HG02884 (cell line): ENCODE measurements at regions not wholly inside any gene's neighbourhood (a gene's known extent, or its start where the extent isn't known, plus 50 kb on each side); places are given as distances from the start of the nearest gene placed in this dataset.
"Not testable (repeated sequence)": the region's sequence is repeated elsewhere in the genome, so short reads cannot be mapped to it uniquely, and the experiment has no call there.

Experiments
- ATAC-seq: cut with Tn5 transposase; IDR thresholded peaks from one replicate; pipeline ENCODE4 v1.9.1; 2021; ENCODE audit warnings: mild to moderate bottlenecking, moderate library complexity; ENCODE audit not compliant: unreplicated experiment

DNA sequence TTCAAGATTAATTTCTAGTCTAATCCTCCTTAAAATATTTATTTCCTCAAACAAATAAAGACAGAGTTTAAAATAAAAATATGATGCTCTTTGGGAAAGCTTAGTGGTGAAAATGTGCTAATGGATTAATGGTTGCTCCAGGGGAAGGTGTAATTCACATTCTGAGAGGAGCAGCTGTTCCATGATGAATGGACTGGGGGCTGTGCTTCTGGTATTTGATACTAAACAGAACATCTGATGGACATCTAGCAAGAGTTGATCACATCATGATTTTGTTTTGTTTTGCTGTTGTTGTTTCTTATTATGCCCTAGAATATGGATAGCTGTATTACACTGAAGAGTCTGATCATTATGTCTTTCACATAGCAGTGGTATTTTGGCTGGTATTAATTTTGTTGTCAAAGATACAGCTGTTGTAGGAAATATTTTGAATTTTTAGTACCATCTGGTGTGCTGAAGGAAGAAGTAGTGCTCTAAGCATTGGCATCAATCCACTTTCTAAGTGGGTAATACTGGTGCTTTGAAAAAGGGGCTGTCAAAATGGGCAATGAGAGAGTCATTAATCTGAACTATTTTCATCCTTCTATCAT lies 296.4 kb downstream of the ADAMTS20 start:
- ATAC-seq = no peak

DNA sequence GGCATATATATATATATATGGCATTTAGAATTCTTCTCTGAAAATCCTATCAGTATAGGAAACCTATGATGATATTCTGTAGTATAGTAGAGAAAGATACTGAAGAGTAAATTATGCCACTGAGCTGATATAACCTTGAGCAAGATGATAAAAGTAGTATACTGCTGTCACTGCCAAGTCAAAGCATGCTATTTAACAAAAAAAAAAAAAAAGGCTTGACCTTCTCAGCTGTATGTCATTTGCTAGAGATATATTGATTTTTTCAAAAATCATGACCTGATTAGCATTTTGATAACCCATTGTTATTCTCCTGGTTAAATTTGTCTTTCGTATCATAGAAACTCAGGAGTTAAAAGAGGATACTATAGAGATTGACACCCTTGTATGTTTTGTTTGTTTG lies 299.4 kb downstream of the ADAMTS20 start:
- no peak for ATAC-seq

DNA sequence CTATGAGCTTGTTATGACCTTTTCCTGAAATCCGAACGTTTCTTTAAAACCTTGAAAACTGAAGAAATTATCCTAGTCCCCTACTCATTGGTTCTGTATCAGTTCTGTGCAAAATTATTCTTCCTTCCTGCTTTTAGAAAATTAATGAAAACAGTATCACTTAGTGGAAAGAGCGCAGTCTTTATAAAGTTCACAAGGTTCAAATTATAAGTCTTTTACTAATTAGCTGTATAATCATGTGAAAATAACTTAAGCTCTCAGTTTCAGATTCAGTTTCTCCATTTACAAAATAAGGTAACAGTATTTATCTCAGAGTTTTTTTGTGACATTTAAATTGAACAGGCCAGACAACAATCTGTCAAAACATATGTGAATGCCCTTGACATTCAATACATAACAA lies 306.1 kb downstream of the ADAMTS20 start:
- no peak for ATAC-seq

- ATAC-seq = no peak
Observed at GRCh38 chr12:43241986-43242385, 310.0 kb downstream of the ADAMTS20 start.

- ATAC-seq = no peak
Observed at GRCh38 chr12:43238281-43238680, 313.7 kb downstream of the ADAMTS20 start.

DNA sequence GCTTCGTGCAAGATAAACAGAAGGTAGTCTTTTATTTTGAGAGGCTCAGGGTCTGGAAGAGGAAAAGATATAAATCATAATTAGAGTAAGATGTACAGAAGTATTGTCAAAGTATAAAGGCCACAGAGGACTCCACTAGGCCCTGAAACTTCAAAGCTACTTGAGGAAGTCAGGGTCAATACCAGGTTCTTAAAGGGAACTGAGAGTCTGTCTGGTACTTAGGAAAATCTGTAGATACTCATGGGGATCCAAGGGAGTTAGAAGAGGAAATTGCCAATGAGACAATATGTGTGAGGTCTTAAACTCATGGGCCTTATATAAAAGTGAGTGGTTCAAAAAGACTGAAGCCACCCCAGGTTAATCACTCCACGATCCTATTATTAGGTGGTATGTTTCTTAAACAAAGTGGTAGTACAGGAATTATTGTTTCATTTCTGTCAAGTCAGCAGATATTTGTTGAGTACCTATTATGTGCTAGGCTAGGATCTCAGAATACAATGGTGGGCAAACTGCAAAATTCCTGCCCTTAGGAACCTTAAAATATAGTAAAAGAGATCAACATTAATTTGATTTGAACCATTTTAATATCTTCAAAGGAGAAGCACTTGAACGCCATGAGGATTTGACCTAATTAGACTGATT lies 314.6 kb downstream of the ADAMTS20 start:
- no peak for ATAC-seq

GRCh38 chr12:43235721-43236120 lies 316.3 kb downstream of the ADAMTS20 start:
- ATAC-seq = no peak

- ATAC-seq = no peak
Observed at GRCh38 chr12:43233861-43234260, 318.1 kb downstream of the ADAMTS20 start.

DNA sequence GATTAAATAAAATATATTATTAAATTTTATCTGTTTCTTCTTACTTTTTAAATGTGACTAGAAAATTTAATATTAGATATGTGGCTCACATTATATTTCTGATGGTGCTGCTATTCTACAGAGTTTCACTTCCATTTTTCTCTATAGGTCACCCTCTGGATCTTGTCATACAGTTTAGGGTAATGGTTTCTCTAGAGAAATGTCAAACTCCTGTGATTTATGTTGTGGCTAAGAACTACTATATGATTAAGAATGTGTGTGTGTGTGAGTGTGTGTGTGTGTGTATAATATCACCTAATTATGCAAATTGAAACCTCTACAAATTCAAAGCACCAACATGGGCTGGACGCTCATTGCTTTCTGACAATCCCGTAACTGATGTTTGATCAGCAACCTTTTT lies 325.9 kb downstream of the ADAMTS20 start:
- ATAC-seq = no peak

- ATAC-seq = not testable (repeated sequence)
Observed at GRCh38 chr12:43224190-43224805, 327.7 kb downstream of the ADAMTS20 start.

DNA sequence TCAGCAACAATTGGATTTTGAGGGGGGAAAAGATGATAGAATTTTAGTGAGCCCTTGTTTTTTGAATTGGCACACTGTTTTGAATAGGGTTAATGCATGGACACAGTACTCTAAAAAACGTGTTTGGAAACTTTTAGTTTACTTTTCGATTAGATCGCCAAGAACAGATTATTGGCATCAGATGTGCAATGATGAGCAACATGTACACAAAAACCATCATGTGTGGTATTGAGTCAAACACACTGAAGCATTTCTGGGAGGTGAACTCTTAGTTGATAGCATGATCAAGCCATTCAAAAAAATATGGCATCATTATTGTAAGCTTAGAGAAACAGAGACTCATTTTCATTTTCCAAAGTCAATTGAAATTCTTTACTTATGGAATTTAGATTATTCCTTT lies 329.2 kb downstream of the ADAMTS20 start:
- no peak for ATAC-seq

GRCh38 chr12:43221216-43221615 lies 330.8 kb downstream of the ADAMTS20 start:
- ATAC-seq = no peak

- ATAC-seq = no peak
Observed at GRCh38 chr12:43216490-43216889, 335.5 kb downstream of the ADAMTS20 start.

DNA sequence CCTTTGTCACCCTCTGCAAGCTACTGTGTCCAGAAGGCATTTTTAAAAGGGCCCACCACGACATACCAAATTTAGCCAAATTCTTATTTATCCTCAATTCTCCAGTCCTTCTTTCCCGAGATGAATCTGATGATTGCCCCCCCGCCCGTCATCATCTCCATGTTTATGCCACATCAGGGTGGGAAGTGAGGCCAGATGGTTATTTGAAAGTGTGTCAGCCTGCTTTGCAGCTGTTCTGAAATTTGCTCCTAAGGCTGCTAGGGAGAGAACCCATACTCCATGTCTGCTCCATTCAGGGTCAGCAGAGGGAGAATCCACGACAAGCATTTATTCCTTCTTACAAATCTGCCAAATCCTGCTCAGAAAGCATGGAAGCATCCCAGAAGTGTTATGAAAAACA lies 337.8 kb downstream of the ADAMTS20 start:
- no peak for ATAC-seq

DNA sequence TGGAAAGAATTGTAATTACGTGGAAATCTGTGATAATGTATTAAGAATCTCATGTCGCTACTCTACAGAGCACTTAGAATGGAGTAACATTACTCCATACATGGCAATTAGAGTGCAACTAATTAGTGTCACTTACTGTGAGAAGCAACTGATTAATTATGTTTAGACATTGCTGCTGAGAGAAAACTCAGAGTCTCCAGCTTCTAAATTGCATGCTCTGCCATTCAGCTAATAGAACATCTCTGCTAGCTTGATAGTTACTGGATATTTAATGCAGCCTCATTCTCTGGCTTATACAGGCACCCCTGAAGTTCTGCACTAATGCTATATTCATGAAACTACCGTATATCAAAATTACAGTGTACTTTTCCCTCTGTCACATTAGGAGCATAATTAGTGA lies 338.4 kb downstream of the ADAMTS20 start:
- no peak for ATAC-seq

DNA sequence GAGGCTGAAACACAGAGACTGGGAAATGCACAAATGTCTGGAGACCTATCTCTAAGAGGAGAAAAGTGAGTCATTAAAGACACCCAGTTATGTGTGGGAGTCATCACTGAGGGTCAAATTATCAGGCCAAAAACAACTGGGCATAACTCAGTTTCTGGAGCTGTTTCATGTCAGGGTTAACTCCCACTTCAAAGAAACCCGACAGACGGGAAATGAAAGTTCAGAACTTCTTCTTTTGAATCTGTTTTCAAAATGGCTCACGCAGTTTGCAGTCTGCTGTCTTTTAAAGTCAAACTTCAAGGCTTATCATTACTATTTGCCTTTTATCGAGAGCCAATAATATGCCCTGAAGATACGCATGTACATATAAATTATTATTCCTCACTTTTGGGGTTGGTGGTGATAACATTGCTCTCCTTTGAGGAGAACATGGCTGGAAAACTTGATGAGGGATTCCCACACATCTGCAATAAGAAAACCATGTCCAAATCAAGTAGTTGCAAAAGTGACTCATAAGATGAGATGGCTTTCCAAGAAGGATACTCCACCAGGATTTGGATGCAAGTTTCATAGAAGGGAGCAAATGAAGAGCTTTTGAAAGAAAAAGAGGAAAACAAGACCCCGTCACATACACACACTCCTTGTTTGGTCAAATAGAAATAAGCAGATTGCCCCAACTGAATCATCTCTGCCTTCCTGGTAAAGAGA lies 341.4 kb downstream of the ADAMTS20 start:
- peak; percentile 99 for ATAC-seq

- ATAC-seq = no peak
Observed at GRCh38 chr12:43208627-43209026, 343.4 kb downstream of the ADAMTS20 start.

- no peak for ATAC-seq
Observed at GRCh38 chr12:43208221-43208620, 343.8 kb downstream of the ADAMTS20 start.

DNA sequence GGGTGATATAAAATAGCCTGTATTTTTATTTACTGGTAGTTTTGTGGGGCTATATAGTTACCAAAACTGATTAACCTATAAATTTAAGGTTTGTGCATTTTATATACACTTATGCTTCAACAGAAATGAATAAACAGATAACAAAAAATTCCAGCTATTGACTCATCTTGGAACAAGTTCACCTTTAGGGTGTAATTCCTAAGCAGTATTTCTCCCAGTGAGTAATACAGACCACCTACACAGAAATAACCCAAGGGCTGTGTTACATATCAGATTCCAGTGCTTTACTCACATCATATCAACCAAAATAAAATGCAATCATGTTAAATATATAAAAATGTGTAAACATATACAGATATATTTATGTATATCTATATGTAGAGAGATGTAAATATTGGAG lies 345.6 kb downstream of the ADAMTS20 start:
- ATAC-seq = no peak

GRCh38 chr12:43198608-43199007 lies 353.4 kb downstream of the ADAMTS20 start:
- no peak for ATAC-seq

DNA sequence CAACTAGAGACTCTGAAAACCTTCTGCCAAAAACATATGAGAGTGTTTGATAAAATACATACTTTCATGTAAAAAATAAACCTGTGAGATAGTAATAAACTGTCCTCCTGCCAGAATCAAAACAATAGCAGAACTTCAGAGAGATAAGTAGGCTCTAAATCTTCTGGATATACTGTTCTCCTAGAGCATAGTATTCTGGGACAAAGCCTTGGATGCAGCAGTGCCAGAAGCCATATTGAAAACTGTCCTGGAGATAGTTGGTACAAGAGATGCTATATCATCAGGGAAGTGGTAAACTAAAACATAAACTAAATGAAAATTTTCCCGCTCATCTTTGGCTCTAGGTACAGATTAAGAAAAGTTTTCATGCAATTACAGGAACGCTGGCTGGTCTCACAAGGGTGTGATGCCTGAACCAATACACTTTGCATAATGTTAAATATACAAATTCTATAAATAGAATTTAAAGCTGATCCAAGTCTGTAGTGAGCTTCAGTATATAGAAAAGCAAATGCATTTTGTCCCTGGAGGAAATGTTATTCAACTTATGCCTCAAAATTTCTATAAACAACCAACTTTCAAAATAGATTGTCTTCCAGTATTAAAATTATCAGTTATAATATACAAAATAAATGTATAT lies 355.6 kb downstream of the ADAMTS20 start:
- ATAC-seq = no peak
